Right cardiac atrium (tissue), 5 donors: ENCODE measurements at regions not wholly inside any gene's neighbourhood (a gene's known extent, or its start where the extent isn't known, plus 50 kb on each side); places are given as distances from the start of the nearest gene placed in this dataset.

Source experiments
- ATAC-seq, 2 donors: fragments of 200-7000 bp; cut with Tn5 transposase; one replicate each; pipeline versions ENCODE4 v1.8.0 to v1.9.1; 2020; ENCODE audit warnings: moderate library complexity in 2 of 2, mild to moderate bottlenecking in 1 of 2
- DNase-seq, 3 donors: peaks; one replicate each; pipeline ENCODE4 v3.0.0-alpha.2; 2020
- H3K27ac ChIP-seq: one replicate; pipeline ENCODE4 v1.5.1; 2013; ENCODE audit warnings: mild to moderate bottlenecking, low read length, control low read depth, moderate library complexity
- H3K27me3 ChIP-seq: one replicate; pipeline ENCODE4 v1.6.1; 2013; ENCODE audit not compliant: control insufficient read depth, insufficient read depth
- H3K4me1 ChIP-seq: one replicate; pipeline ENCODE4 v1.6.1; 2013; ENCODE audit warnings: low read length; ENCODE audit not compliant: control insufficient read depth, insufficient read depth
- H3K4me3 ChIP-seq: one replicate; pipeline ENCODE4 v1.5.1; 2013; ENCODE audit warnings: low read length, control low read depth
- H3K9me3 ChIP-seq: one replicate; pipeline ENCODE4 v1.6.1; 2013; ENCODE audit warnings: low read length; ENCODE audit not compliant: control insufficient read depth
- WGBS: extraction: QIAGEN DNeasy Blood & Tissue Kit; methylation state at CpG from one replicate; pipeline ENCODE4 v1.1.7; 2013; 5-methylcytosine and 5-hydroxymethylcytosine counted together
- intact Hi-C, 4 donors: fragments of 100-400 bp; cut with DNase I; formaldehyde crosslinking; loops; one replicate each; pipeline versions ENCODE4 v1.11.0 to v1.14.0; 2022 to 2023
- donor health status: healthy with polysubstance abuse.
- donor health status: DM: no; HTN: yes; CAD: no.
- donor health status: DM: no; HTN: no; CAD: no.
- donor health status: DM: no; HTN: yes; CAD: no; lungs with severe emphysema.
- donor health status: DM: yes; HTN: yes; CAD: no.

DNA sequence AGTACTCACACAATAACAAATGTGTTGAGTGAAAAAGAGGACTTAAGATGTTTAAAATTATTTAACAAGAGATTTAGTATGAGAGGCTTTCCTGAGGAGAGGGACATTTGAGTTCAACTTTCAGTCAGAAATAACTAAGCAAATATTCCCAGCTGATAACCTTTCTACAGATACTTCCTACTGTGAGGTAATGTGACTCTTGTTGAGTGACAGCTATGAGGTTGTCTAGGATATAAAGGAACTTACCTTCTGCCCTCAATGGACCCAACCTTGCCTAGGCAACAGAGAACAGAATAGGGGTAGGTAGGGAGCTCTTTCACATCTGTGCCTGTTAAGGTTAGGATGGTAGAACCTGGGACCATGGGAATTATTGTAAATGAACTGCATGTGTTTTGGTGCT, 54.7 kb downstream of the GLUD2 start:
- intact Hi-C loops = no loop called here
- Histone ChIP-seq H3K4me1 (no peaks in the 10 kb centered on the region), H3K27ac (no peak overlapping the region), H3K4me3 (no peak overlapping the region), H3K9me3 (no peaks in the 10 kb centered on the region), H3K27me3 (no peaks in the 10 kb centered on the region)
- no peak for ATAC-seq
- DNase-seq = no peak

DNA sequence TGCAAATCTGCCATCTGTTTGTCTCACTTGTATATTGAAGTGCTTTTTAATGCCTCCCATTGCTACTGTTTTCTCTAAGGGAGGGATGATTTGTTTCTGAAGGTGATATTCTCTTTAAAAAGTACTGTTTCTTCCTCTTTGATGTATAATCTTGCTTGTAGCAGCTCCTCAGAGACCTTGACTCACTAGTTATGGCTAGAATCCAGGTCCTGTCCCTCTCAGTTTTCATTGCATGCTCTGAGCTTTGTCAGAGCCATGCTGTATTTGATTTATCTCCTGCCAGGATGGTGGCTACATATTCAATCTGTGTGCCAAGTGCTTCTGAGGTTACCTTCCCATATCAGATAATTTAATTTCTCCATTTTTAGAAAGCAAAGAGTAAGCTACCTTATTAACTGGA, 56.0 kb downstream of the GLUD2 start:
- ATAC-seq = no peak
- no peak for DNase-seq
- Histone ChIP-seq H3K9me3 (no peaks in the 10 kb centered on the region), H3K27me3 (no peaks in the 10 kb centered on the region), H3K27ac (no peak overlapping the region), H3K4me3 (no peak overlapping the region), H3K4me1 (no peaks in the 10 kb centered on the region)
- intact Hi-C loops = no loop called here

GRCh38 chrX:121106484-121107235, 59.2 kb downstream of the GLUD2 start:
- WGBS = 86% methylated on average over 7 of the region's 7 CpGs
- no peak for DNase-seq
- intact Hi-C loops = no loop called here

GRCh38 chrX:121109986-121110385, 62.6 kb downstream of the GLUD2 start:
- WGBS = 80% methylated on average over 2 of the region's 2 CpGs
- ATAC-seq (no peak), DNase-seq (no peak)
- Histone ChIP-seq H3K27me3 (no peaks in the 10 kb centered on the region), H3K27ac (no peak overlapping the region), H3K4me3 (no peak overlapping the region), H3K9me3 (no peaks in the 10 kb centered on the region), H3K4me1 (no peaks in the 10 kb centered on the region)
- intact Hi-C loops = no loop called here

More at GRCh38 chrX:121106484-121107235, 59.2 kb downstream of the GLUD2 start:
- no peak for ATAC-seq
- Histone ChIP-seq H3K4me1 (no peaks in the 10 kb centered on the region), H3K27ac (no peak overlapping the region), H3K4me3 (no peak overlapping the region), H3K9me3 (no peaks in the 10 kb centered on the region), H3K27me3 (no peaks in the 10 kb centered on the region)

DNA sequence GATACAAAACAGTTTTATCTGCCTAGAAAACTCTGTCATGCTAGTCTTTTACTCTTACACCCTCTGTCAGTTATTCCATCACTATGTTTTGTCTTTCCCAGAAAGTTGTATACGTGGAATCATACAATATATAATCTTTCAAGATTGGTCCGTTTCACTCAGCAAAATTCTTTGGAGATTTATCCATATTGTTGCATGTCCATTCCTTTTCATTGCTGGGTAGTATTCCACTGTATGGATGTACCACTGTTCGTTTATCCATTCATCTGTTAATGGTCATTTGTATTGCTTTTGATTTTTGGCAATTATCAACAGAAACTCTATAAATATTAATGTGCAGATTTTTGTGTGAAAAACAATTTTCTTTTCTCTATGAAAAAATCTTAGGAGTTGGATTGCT, 63.1 kb downstream of the GLUD2 start:
- ATAC-seq = no peak
- intact Hi-C loops = no loop called here
- Histone ChIP-seq H3K27me3 (no peaks in the 10 kb centered on the region), H3K9me3 (no peaks in the 10 kb centered on the region), H3K4me3 (no peak overlapping the region), H3K27ac (no peak overlapping the region), H3K4me1 (no peaks in the 10 kb centered on the region)
- 84% methylated on average over 3 of the region's 3 CpGs for WGBS
- no peak for DNase-seq

- Histone ChIP-seq H3K9me3 (no peaks in the 10 kb centered on the region), H3K27me3 (no peaks in the 10 kb centered on the region), H3K27ac (no peak overlapping the region), H3K4me1 (no peaks in the 10 kb centered on the region), H3K4me3 (no peak overlapping the region)
- ATAC-seq = no peak
- WGBS = 69% methylated on average over 1 of the region's 1 CpG
- intact Hi-C loops = no loop called here
- DNase-seq = no peak
Observed at GRCh38 chrX:121114691-121115090, 67.3 kb downstream of the GLUD2 start.

DNA sequence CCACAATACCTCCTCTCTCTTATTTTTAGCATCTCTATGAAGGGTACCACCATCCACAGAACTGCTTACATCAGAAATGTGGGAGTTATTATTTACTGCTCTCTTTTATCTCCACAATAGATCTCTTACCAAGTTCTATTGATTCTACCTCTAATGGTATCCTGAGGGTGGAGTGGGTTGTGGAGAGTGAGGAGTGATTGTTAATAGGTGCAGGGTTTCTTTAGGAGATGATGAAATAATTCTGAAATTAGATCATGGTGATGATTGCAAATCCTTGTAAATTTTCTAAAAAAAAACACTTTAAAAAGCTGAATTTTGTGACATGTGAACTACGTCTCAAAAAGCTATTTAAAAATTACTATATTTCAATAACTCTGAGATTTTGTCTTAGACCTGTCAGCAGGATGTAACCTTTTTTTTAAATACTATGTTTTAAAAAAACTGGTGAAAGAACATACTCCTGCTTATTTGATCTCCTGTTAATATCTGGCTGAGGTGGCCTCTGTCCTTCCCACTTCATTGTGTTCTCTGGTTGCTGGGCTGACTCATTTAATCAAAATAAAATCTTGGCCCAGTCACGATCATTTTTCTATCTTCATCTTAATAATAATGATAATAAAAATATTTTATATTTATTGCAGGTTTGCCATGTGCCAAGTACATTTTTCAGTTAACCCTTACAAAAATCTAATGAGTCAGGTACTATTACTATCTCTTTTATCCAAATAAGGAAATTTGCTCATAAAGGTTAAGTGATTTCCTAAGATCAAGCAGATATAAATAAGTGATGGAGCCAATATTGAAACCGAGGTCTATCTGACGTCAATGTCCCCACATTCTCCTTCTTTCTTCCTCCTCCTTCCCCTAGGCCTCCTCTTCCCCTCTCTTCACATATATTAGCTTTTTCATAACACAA, 73.5 kb downstream of the GLUD2 start:
- Histone ChIP-seq H3K27ac (no peak overlapping the region), H3K4me3 (no peak overlapping the region), H3K4me1 (no peaks in the 10 kb centered on the region), H3K27me3 (no peaks in the 10 kb centered on the region), H3K9me3 (no peaks in the 10 kb centered on the region)
- DNase-seq (no peak), ATAC-seq (no peak)
- intact Hi-C loops = no loop called here
- 83% methylated on average over 4 of the region's 4 CpGs for WGBS

- intact Hi-C loops = no loop called here
- H3K27ac ChIP-seq = no peak overlapping the region
- ATAC-seq = no peak
- H3K9me3 ChIP-seq = no peaks in the 10 kb centered on the region
- WGBS = 96% methylated on average over 3 of the region's 3 CpGs
- no peak for DNase-seq
- H3K27me3 ChIP-seq = no peaks in the 10 kb centered on the region
- no peaks in the 10 kb centered on the region for H3K4me1 ChIP-seq
- H3K4me3 ChIP-seq = no peak overlapping the region
Observed at GRCh38 chrX:121122332-121122731, 74.9 kb downstream of the GLUD2 start.

GRCh38 chrX:121128925-121129877, 81.8 kb downstream of the GLUD2 start:
- ATAC-seq = no peak

GRCh38 chrX:121132675-121133074, 85.3 kb downstream of the GLUD2 start:
- 81% methylated on average over 6 of the region's 6 CpGs for WGBS
- H3K9me3 ChIP-seq = no peaks in the 10 kb centered on the region
- intact Hi-C loops = no loop called here
- no peak for DNase-seq
- no peaks in the 10 kb centered on the region for H3K27me3 ChIP-seq
- ATAC-seq = no peak
- no peak overlapping the region for H3K27ac ChIP-seq
- H3K4me1 ChIP-seq = no peaks in the 10 kb centered on the region
- H3K4me3 ChIP-seq = no peak overlapping the region

More at GRCh38 chrX:121128925-121129877, 81.8 kb downstream of the GLUD2 start:
- DNase-seq = no peak
- WGBS = 91% methylated on average over 5 of the region's 5 CpGs
- H3K4me1 ChIP-seq = no peaks in the 10 kb centered on the region
- no peak overlapping the region for H3K27ac ChIP-seq
- no peak overlapping the region for H3K4me3 ChIP-seq
- no peaks in the 10 kb centered on the region for H3K9me3 ChIP-seq
- intact Hi-C loops = no loop called here
- H3K27me3 ChIP-seq = no peaks in the 10 kb centered on the region
